Naive thymus-derived CD8-positive, alpha-beta T cell (primary cell): ENCODE measurements at regions not wholly inside any gene's neighbourhood (a gene's known extent, or its start where the extent isn't known, plus 50 kb on each side); places are given as distances from the start of the nearest gene placed in this dataset.
"Not testable (repeated sequence)": the region's sequence is repeated elsewhere in the genome, so short reads cannot be mapped to it uniquely, and the experiment has no call there.

Source experiments
- ATAC-seq, 2 donors: fragments of 150-1000 bp; cut with Tn5 transposase in 1 of 2; sonication (Bioruptor Pico), chemical (Tn5 transposase) in 1 of 2; 1 replicate in 1 of 2; 2 replicates in 1 of 2; pipeline ENCODE4 v1.10.0; 2021; ENCODE audit warnings: mild to moderate bottlenecking in 2 of 2, moderate library complexity in 2 of 2
- POLR2A ChIA-PET: fragments of 350-600 bp; sonication (Branson Sonifier 250); formaldehyde crosslinking; loops from one replicate; lab custom pipeline; 2021; ENCODE audit warnings: antibody characterized with exemption; lab: Charles Lee
- DNase-seq, 10 donors: peaks; one replicate each; pipeline versions ENCODE4 v3.0.0 to v3.0.0-alpha.2; 2020 to 2022
- H3K27ac Mint-ChIP-seq, 10 donors: one replicate each; pipeline ENCODE4 v1.8.0; 2020 to 2022; ENCODE audit warnings: mild to moderate bottlenecking in 10 of 10, mixed read lengths in 10 of 10, moderate library complexity in 4 of 10, inconsistent platforms in 1 of 10
- H3K27me3 Mint-ChIP-seq, 5 donors: one replicate each; pipeline ENCODE4 v1.8.0; 2021 to 2022; ENCODE audit warnings: mixed read lengths in 5 of 5
- H3K36me3 Mint-ChIP-seq, 3 donors: one replicate each; pipeline ENCODE4 v1.8.0; 2020 to 2022; ENCODE audit warnings: mixed read lengths in 3 of 3, mild to moderate bottlenecking in 2 of 3, inconsistent platforms in 1 of 3
- H3K4me1 Mint-ChIP-seq, 4 donors: one replicate each; pipeline ENCODE4 v1.8.0; 2021 to 2022; ENCODE audit warnings: mixed read lengths in 4 of 4
- H3K4me3 Mint-ChIP-seq, 10 donors: one replicate each; pipeline ENCODE4 v1.8.0; 2020 to 2022; ENCODE audit warnings: mild to moderate bottlenecking in 10 of 10, mixed read lengths in 10 of 10, moderate library complexity in 6 of 10, inconsistent platforms in 1 of 10
- H3K9me3 Mint-ChIP-seq, 9 donors: one replicate each; pipeline ENCODE4 v1.8.0; 2020 to 2022; ENCODE audit warnings: mixed read lengths in 9 of 9, mild to moderate bottlenecking in 3 of 9, inconsistent platforms in 1 of 9, moderate library complexity in 1 of 9

DNA sequence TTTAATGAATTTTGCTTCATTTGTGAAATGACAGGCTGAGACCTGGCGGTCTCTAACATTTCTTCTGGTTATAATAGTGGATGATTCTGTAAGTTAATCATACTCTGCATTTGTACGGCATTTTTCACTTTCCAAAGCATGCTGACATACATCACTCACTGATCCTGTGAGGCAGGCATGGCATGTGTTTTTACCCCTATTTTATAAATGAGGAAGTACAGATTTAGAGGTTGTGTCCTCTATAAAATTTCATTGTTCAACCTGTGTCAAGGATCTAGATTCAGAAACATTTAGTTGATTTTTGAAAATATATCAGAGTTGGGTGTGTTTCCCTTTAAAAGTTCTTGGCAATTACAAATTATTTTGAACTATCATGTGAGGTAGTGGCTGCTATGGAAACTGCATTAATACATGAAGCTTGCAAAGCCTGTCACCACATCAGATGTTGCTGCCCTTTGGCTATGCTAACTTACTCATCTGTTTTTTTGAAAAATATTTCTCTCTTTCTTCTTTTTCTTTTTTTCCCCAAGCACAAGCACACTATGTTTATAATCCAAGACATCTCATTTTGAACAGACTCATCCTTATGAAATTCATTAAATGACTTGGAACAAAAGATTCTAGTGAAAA is 172.7 kb downstream of the GNAI1 start:
- Mint-ChIP-seq H3K27me3 (peaks cover 0 to 3% (median 0%) of the 10 kb centered on the region in 5 donors), H3K9me3 (peaks cover 0 to 4% (median 0%) of the 10 kb centered on the region in 9 donors), H3K36me3 (no peaks in the 10 kb centered on the region), H3K4me3 (no peak overlapping the region), H3K4me1 (peaks cover 3 to 19% (median 15%) of the 10 kb centered on the region in 4 donors), H3K27ac (no peak overlapping the region)
- POLR2A ChIA-PET, result no interaction called here
- ATAC-seq (no peak), DNase-seq (no peak)

DNA sequence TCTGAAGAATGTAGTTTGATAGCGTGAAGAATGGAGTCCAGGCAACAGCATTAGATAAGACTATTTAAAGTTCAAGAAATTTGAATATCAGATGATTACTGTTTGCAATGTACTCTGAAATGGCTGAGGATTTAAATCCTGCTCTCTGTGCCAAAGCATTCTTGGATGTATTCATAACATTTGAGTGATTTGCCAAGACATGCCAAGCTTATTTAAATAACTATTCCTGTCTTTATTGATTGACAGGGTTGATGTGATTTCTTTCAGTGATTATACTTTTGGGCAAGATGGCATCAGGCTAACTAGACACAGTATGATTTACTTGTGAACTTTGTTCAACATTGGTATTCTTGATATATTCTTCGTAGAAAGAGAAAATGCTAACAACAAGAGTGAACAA is 168.7 kb downstream of the GNAI1 start:
- no peak overlapping the region for H3K4me3 Mint-ChIP-seq
- H3K4me1 Mint-ChIP-seq, result no peaks in the 10 kb centered on the region
- peaks cover 0 to 3% (median 0%) of the 10 kb centered on the region in 5 donors for H3K27me3 Mint-ChIP-seq
- H3K36me3 Mint-ChIP-seq, result no peaks in the 10 kb centered on the region
- ATAC-seq (no peak), DNase-seq (no peak)
- H3K9me3 Mint-ChIP-seq, result peaks cover 0 to 3% (median 0%) of the 10 kb centered on the region in 9 donors
- H3K27ac Mint-ChIP-seq, result no peak overlapping the region
- POLR2A ChIA-PET, result no interaction called here

DNA sequence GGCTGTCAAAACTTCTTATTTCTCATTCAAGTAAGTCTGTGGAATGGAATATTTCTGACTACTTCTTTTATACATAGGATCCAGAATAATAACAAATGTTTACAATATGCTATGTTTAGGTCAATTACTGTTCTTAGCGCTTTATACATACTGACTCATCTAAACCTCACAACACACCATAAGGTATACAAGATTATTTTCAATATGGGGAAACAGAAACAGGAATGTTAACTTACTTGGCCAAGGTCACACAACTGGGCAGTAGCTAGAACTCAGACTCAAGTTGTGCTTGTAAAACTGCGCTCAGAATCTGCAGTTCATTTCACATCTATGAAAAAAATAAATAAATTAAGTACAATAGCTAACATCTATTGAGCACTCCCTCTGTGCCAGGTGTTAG is 168.0 kb downstream of the GNAI1 start:
- Mint-ChIP-seq H3K27ac (no peak overlapping the region), H3K27me3 (peaks cover 0 to 3% (median 0%) of the 10 kb centered on the region in 5 donors), H3K9me3 (peaks cover 0 to 8% (median 1%) of the 10 kb centered on the region in 9 donors), H3K4me1 (no peaks in the 10 kb centered on the region), H3K4me3 (no peak overlapping the region), H3K36me3 (peaks cover 0 to 5% (median 0%) of the 10 kb centered on the region in 3 donors)
- DNase-seq (no peak), ATAC-seq (no peak)
- POLR2A ChIA-PET, result no interaction called here

DNA sequence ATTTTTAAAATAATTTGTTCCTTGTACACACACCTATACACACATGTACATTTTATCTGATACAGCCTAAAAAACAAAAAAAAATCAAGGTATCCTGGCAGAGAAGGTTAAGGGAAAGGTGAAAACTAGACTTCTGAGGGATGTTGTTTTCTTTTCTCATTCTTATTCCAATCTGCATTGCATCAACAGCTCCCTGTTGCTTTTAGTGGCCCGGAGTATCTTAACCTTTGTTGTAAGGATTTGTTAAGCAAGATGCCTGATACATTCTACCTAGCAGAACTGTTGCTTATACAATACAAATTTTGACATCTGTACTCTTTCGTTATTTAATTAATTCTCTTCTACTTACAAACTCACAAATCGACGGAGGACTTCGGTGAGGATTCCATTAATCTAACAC is 167.4 kb downstream of the GNAI1 start:
- no peaks in the 10 kb centered on the region for H3K4me1 Mint-ChIP-seq
- ATAC-seq, result no peak
- H3K27ac Mint-ChIP-seq, result no peak overlapping the region
- peaks cover 0 to 3% (median 0%) of the 10 kb centered on the region in 5 donors for H3K27me3 Mint-ChIP-seq
- no peak for DNase-seq
- H3K36me3 Mint-ChIP-seq, result peaks cover 0 to 11% (median 0%) of the 10 kb centered on the region in 3 donors
- POLR2A ChIA-PET, result no interaction called here
- H3K4me3 Mint-ChIP-seq, result no peak overlapping the region
- peaks cover 2 to 13% (median 6%) of the 10 kb centered on the region in 9 donors for H3K9me3 Mint-ChIP-seq

DNA sequence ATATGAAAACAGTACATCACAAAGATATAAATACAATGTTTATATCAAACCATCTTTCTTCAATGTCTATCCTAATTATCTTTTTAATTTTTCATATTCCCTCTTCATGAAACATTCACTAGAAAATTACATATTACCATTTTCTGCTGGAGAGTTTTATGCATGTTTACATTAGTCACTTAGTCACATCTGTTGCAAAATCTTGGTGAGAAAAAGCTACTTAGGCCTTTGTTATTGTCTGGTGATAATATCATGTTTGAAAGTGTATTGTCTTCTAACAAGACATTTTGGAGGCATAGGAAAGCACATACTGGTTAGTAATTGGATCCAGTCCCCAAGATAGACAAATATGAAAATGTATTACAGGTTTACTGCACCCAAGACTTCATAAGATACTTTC is 163.6 kb downstream of the GNAI1 start:
- no peak for DNase-seq
- Mint-ChIP-seq H3K36me3 (peaks cover 0 to 25% (median 6%) of the 10 kb centered on the region in 3 donors), H3K27me3 (peaks cover 0 to 1% (median 0%) of the 10 kb centered on the region in 5 donors), H3K27ac (no peak overlapping the region), H3K9me3 (peaks cover 3 to 36% (median 24%) of the 10 kb centered on the region in 9 donors), H3K4me1 (peaks cover 0 to 2% (median 0%) of the 10 kb centered on the region in 4 donors), H3K4me3 (no peak overlapping the region)
- POLR2A ChIA-PET, result no interaction called here
- no peak for ATAC-seq

DNA sequence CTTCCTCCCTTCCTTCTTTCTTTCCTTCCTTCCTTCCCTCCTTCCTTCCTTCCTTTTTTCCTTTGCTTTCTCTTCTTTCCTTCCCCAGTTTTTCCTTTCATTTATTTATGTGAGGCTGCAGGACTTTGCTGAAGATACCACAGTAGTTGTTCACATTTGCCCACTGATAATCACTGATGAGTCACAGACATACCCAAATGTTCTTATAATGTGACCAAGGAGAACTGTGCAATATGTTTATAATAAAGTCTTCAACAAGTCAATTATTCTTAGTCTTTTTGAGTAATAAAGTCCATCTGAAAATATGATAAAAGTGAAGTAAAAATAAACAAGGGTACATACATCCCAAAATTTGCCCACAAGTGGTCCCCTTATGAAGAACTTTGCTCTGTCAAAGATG is 159.7 kb downstream of the GNAI1 start:
- Mint-ChIP-seq H3K27me3 (peaks cover 0 to 1% (median 0%) of the 10 kb centered on the region in 5 donors), H3K9me3 (peaks cover 3 to 36% (median 31%) of the 10 kb centered on the region in 9 donors), H3K36me3 (peaks cover 0 to 25% (median 6%) of the 10 kb centered on the region in 3 donors), H3K27ac (no peak overlapping the region), H3K4me1 (peaks cover 0 to 2% (median 0%) of the 10 kb centered on the region in 4 donors), H3K4me3 (no peak overlapping the region)
- ATAC-seq (no peak), DNase-seq (no peak)
- POLR2A ChIA-PET, result no interaction called here

DNA sequence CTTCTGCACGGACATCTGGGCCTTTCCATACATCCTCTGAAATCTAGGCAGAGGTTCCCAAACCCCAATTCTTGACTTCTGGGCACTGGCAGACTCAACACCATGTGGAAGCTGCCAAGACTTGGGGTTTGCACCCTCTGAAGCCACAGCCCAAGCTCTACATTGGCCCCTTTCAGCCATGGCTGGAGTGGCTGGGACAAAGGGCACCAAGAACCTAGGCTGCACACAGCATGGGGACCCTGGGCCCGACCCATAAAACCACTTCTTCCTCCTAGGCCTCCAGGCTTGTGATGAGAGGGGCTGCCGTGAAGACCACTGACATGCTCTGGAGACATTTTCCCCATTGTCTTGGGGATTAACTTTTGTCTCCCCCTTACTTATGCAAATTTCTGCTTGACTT is 158.0 kb downstream of the GNAI1 start:
- H3K27ac Mint-ChIP-seq, POLR2A ChIA-PET, DNase-seq, H3K4me3 Mint-ChIP-seq, H3K27me3 Mint-ChIP-seq, H3K4me1 Mint-ChIP-seq, ATAC-seq: not testable (repeated sequence)
- Mint-ChIP-seq H3K9me3 (peaks cover 3 to 36% (median 29%) of the 10 kb centered on the region in 9 donors), H3K36me3 (peaks cover 0 to 20% (median 6%) of the 10 kb centered on the region in 3 donors)

DNA sequence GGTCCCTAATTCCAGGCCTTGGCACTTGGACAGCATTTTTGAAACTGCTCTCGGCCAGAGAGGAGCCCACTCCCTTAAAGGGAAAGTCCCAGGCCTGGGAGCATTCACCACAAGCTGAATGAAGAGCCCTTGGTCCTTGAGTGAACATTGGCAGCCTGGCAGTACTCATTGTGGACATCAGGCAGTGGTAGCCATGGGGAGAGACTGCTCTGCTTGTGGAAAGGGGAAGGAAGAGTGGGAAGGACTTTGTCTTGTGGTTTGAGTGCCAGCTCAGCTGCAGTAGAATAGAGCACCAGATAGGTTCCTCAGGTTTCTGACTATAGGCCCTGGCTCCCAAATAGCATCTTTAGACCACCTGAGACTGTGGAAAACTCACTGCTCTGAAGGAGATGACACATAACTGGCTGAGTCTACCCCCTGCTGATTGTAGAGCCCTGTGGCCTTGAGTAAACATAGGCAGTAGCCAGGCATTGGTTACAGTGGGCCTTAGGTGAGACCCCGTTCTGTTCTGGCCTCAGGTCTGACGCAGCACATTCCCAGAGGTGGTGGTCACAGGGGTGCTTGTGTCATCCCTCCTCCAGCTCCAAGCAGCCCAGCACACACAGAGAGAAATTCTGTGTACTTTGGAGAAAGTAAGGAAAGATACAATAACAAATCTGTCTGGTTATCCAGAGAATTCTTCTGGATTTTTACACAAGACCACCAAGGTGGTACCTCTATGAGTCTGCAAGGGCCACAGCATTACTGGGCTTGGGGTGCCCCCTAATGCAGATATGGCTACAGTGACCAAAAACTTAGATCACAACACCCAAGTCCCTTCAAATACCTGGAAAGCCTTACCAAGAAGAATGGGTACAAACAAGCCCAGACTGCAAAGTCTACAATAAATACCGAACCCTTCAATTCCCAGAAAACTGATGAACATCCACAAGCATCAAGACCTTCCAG is 153.8 kb downstream of the GNAI1 start:
- ATAC-seq (no peak), DNase-seq (peak in 3 of 10 donors; percentile 5 to 13 (median 13))
- no peaks in the 10 kb centered on the region for H3K4me1 Mint-ChIP-seq
- no peaks in the 10 kb centered on the region for H3K36me3 Mint-ChIP-seq
- H3K27ac Mint-ChIP-seq, result no peak overlapping the region
- H3K9me3 Mint-ChIP-seq, result peaks cover 0 to 15% (median 5%) of the 10 kb centered on the region in 9 donors
- peaks cover 0 to 8% (median 0%) of the 10 kb centered on the region in 5 donors for H3K27me3 Mint-ChIP-seq
- POLR2A ChIA-PET, result no interaction called here
- no peak overlapping the region for H3K4me3 Mint-ChIP-seq

DNA sequence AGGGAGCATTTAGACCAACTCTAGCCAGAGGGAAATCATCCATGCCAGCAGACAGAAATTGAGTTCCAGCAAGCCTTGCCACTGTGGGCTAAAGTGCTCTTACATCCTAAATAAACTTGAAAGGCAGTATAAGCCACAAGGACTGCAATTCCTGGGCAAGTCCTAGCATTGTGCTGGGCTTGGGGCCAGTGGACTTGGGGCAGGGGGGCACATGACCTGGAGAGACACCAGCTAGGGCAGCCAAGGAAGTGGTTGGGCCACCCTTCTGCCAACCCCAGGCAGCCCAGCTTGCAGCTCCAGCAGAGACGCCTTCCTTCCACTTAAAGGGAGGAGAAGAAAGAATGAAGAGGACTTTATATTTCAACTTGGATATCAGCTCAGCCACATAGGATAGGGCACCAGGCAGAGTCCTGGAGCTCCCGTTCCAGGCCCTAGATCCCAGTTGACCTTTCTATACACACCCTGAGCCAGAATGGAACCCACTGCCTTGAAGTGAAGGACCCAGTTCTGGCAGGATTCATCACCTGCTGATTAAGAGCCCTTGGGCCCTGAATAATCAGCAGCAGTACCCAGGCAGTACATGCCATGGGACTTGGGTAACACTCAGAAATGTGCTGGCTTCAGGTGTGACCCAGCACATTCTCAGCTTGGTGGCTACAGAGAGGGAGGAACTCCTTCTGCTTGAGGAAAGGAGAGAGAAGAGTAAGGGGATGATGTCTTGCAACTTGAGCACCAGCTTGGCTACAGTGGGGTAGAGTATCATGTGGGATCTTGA is 153.0 kb downstream of the GNAI1 start:
- peaks cover 0 to 8% (median 0%) of the 10 kb centered on the region in 5 donors for H3K27me3 Mint-ChIP-seq
- H3K36me3 Mint-ChIP-seq, result no peaks in the 10 kb centered on the region
- POLR2A ChIA-PET, result no interaction called here
- H3K4me3 Mint-ChIP-seq, result no peak overlapping the region
- ATAC-seq (no peak), DNase-seq (no peak)
- H3K27ac Mint-ChIP-seq, result no peak overlapping the region
- H3K4me1 Mint-ChIP-seq, result no peaks in the 10 kb centered on the region
- H3K9me3 Mint-ChIP-seq, result peaks cover 0 to 11% (median 1%) of the 10 kb centered on the region in 9 donors

DNA sequence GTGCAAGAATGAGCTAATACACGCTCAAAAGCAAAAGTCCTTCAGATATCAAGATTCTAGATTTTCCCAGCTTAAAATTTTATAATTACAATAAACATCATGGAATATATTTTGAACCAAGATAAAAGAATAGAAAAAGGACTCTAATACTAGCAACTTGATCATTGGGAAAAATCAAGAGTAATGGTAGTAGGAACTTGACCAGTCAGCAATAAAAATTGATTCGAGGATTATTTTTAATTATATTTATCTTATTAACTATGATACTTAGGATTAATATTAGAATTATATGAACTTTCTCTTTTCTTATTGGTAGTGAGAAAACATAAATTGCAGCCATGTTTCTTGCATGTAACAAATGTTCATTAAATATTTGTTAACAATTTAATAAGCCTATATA is 152.0 kb downstream of the GNAI1 start:
- Mint-ChIP-seq H3K36me3 (no peaks in the 10 kb centered on the region), H3K4me3 (no peak overlapping the region), H3K4me1 (no peaks in the 10 kb centered on the region), H3K27ac (no peak overlapping the region), H3K9me3 (peaks cover 0 to 11% (median 0%) of the 10 kb centered on the region in 9 donors), H3K27me3 (peaks cover 0 to 8% (median under 1%) of the 10 kb centered on the region in 5 donors)
- no peak for ATAC-seq
- POLR2A ChIA-PET, result no interaction called here
- no peak for DNase-seq

DNA sequence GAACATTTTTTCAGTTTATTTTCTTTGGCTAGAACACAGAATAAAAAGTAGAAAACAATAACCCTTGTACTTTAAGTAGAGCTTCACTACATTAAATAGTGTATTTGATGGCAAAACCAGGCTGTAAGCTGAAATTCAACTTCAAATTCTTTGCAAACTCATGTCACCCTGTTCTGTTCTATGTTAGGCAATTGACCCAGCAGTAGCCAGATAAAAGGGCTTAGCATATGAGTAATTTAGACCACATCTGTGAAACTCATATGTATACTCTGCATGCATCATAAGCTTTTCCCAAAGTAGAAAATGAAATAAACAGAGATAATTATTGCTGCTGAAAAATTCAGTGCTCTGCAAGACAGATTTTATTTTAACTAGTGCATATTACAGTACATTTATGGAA is 150.2 kb downstream of the GNAI1 start:
- no peak overlapping the region for H3K27ac Mint-ChIP-seq
- no peak for DNase-seq
- no peak for ATAC-seq
- H3K36me3 Mint-ChIP-seq, result no peaks in the 10 kb centered on the region
- POLR2A ChIA-PET, result no interaction called here
- peaks cover 0 to 8% (median 1%) of the 10 kb centered on the region in 5 donors for H3K27me3 Mint-ChIP-seq
- no peaks in the 10 kb centered on the region for H3K4me1 Mint-ChIP-seq
- H3K4me3 Mint-ChIP-seq, result no peak overlapping the region
- peaks cover 0 to 4% (median 0%) of the 10 kb centered on the region in 9 donors for H3K9me3 Mint-ChIP-seq

DNA sequence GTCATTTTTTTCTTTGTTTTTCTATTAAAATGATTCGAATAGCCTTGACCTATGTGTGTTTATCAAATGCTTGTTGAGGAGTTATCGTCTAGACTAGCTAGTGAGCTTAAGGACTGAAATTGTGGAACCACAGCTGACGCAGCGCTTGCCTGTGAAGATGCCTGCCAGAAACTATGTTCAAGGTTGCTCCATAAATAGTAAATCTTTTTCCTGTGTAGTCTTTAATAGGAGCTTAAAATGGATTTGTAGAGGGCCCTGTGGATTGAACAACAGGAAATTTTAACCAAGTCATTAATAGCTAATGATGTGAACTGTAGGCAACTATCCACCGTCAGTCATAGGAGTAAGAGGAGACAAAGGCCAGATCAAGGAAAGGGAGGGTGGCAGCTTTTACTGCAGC is 145.1 kb downstream of the GNAI1 start:
- DNase-seq (no peak), ATAC-seq (no peak)
- Mint-ChIP-seq H3K9me3 (no peaks in the 10 kb centered on the region), H3K36me3 (no peaks in the 10 kb centered on the region), H3K4me1 (no peaks in the 10 kb centered on the region), H3K27ac (no peak overlapping the region), H3K27me3 (peaks cover 0 to 4% (median 0%) of the 10 kb centered on the region in 5 donors), H3K4me3 (no peak overlapping the region)
- POLR2A ChIA-PET, result no interaction called here
